Panc1 (cell line): ENCODE measurements at regions not wholly inside any gene's neighbourhood (a gene's known extent, or its start where the extent isn't known, plus 50 kb on each side); places are given as distances from the start of the nearest gene placed in this dataset.

ENCODE experiments used
- POLR2AphosphoS5 ChIP-seq: IDR thresholded peaks from 2 replicates; pipeline ENCODE4 v1.6.1; 2012; ENCODE audit warnings: mild to moderate bottlenecking, low read depth, low read length, moderate library complexity
- REST ChIP-seq, 2 experiments: IDR thresholded peaks; 2 replicates each; pipeline ENCODE4 v1.6.1; 2011 to 2012; ENCODE audit warnings: low read depth in 2 of 2, control low read depth in 1 of 2, low read length in 1 of 2, mild to moderate bottlenecking in 1 of 2, moderate library complexity in 1 of 2; ENCODE audit not compliant: insufficient read depth in 1 of 2
- SIN3A ChIP-seq: IDR thresholded peaks from 2 replicates; pipeline ENCODE4 v1.6.1; 2012; ENCODE audit warnings: low read depth, mild to moderate bottlenecking, low read length, moderate library complexity, borderline replicate concordance; ENCODE audit not compliant: insufficient read depth
- TCF7L2 ChIP-seq: IDR thresholded peaks from 2 replicates; pipeline ENCODE4 v1.6.1; 2011; ENCODE audit warnings: mild to moderate bottlenecking, low read depth, low read length, inconsistent platforms
- TF ChIP-seq, protein P1 (sequence below): fragments of 450-650 bp; IDR thresholded peaks from 2 replicates; pipeline ENCODE4 v1.5.1; 2017; ENCODE audit warnings: mild to moderate bottlenecking

DNA sequence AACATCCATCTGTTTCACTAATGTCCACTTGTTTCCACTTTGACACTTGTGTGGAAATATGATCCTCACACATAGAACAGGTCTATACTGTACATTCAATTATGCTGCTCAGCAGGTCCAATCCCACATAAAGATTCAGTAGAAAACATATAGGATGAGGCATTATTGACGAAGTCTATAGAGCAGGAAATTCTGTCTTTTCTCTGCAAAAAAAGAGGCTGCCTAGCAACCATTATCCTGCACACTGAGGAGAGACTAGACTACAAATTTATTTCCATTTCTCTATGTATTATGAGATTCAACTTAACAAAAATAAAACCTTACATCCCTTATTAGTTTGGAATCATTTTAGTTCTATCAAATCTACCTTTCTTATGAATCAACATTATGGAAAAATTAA lies 204.6 kb upstream of the POM121L12 start:
- TF ChIP-seq, protein P1, sequence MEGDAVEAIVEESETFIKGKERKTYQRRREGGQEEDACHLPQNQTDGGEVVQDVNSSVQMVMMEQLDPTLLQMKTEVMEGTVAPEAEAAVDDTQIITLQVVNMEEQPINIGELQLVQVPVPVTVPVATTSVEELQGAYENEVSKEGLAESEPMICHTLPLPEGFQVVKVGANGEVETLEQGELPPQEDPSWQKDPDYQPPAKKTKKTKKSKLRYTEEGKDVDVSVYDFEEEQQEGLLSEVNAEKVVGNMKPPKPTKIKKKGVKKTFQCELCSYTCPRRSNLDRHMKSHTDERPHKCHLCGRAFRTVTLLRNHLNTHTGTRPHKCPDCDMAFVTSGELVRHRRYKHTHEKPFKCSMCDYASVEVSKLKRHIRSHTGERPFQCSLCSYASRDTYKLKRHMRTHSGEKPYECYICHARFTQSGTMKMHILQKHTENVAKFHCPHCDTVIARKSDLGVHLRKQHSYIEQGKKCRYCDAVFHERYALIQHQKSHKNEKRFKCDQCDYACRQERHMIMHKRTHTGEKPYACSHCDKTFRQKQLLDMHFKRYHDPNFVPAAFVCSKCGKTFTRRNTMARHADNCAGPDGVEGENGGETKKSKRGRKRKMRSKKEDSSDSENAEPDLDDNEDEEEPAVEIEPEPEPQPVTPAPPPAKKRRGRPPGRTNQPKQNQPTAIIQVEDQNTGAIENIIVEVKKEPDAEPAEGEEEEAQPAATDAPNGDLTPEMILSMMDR = no peak
- no peak for TF ChIP-seq REST (IDR thresholded peaks at IDR 0.05; ENCODE audit: insufficient read depth in 1 of 2, low read depth in 2 of 2, low read length in 1 of 2)
- TF ChIP-seq POLR2AphosphoS5 = no peak
- TF ChIP-seq SIN3A = no peak
- TF ChIP-seq TCF7L2 = no peak
